Karpas-422 (cell line): ENCODE measurements at regions not wholly inside any gene's neighbourhood (a gene's known extent, or its start where the extent isn't known, plus 50 kb on each side); places are given as distances from the start of the nearest gene placed in this dataset.

Experiments used
- DNase-seq: peaks from one replicate; pipeline ENCODE4 v3.0.0-alpha.2; 2015
- H2AFZ ChIP-seq: fragments of 200-600 bp; sonication (generic); 2 replicates; pipeline ENCODE4 v1.6.1; 2014; ENCODE audit warnings: antibody characterized with exemption, low read length, mixed read lengths
- H3K27ac ChIP-seq: fragments of 200-600 bp; sonication (generic); 2 replicates; pipeline ENCODE4 v1.5.1; 2014; ENCODE audit warnings: mild to moderate bottlenecking, low read length, moderate library complexity
- H3K27me3 ChIP-seq: fragments of 200-600 bp; sonication (generic); 2 replicates; pipeline ENCODE4 v1.6.1; 2014; ENCODE audit warnings: low read length, mixed read lengths
- H3K36me3 ChIP-seq: fragments of 200-600 bp; sonication (generic); 2 replicates; pipeline ENCODE4 v1.6.1; 2014; ENCODE audit warnings: low read length, mixed read lengths; ENCODE audit not compliant: insufficient read depth
- H3K4me1 ChIP-seq: fragments of 200-600 bp; sonication (generic); 2 replicates; pipeline ENCODE4 v1.6.1; 2014; ENCODE audit warnings: mild to moderate bottlenecking, low read length, mixed read lengths
- H3K4me2 ChIP-seq: fragments of 200-600 bp; sonication (generic); 2 replicates; pipeline ENCODE4 v1.6.1; 2014; ENCODE audit warnings: low read length, low read depth, mild to moderate bottlenecking; ENCODE audit not compliant: poor library complexity, severe bottlenecking
- H3K4me3 ChIP-seq: fragments of 200-600 bp; sonication (generic); 2 replicates; pipeline ENCODE4 v1.5.1; 2014; ENCODE audit warnings: mild to moderate bottlenecking, antibody characterized with exemption, low read length, mixed read lengths
- H3K79me2 ChIP-seq: fragments of 200-600 bp; sonication (generic); 2 replicates; pipeline ENCODE4 v1.6.1; 2014; ENCODE audit warnings: mild to moderate bottlenecking, low read length, mixed read lengths
- H3K9ac ChIP-seq: fragments of 200-600 bp; sonication (generic); 2 replicates; pipeline ENCODE4 v1.6.0; 2014; ENCODE audit warnings: low read length
- H3K9me2 ChIP-seq: fragments of 200-600 bp; sonication (generic), shearing (Covaris generic); replicated peaks from 2 replicates; pipeline ENCODE4 v1.6.0; 2014; ENCODE audit warnings: mild to moderate bottlenecking, low read length, moderate library complexity; ENCODE audit not compliant: insufficient read depth
- H3K9me3 ChIP-seq: fragments of 300-700, 200-600 bp; sonication (generic); 2 replicates; pipeline ENCODE4 v1.6.1; 2014; ENCODE audit warnings: low read length, mixed read lengths
- H4K20me1 ChIP-seq: fragments of 200-600 bp; sonication (generic); 2 replicates; pipeline ENCODE4 v1.6.1; 2014; ENCODE audit warnings: mild to moderate bottlenecking, antibody characterized with exemption, low read length, low read depth; ENCODE audit not compliant: insufficient read depth

- Histone ChIP-seq H3K4me2 (no peak overlapping the region), H3K4me1 (no peaks in the 10 kb centered on the region), H3K27ac (no peak overlapping the region), H4K20me1 (no peaks in the 10 kb centered on the region), H3K36me3 (no peaks in the 10 kb centered on the region), H3K27me3 (no peaks in the 10 kb centered on the region), H3K9me2 (no peaks in the 10 kb centered on the region), H2AFZ (no peak overlapping the region), H3K4me3 (no peak overlapping the region), H3K9ac (no peak overlapping the region), H3K9me3 (peaks cover 8% of the 10 kb centered on the region), H3K79me2 (no peaks in the 10 kb centered on the region)
- DNase-seq = no peak
Observed at GRCh38 chr6:91961236-91961635, 1374.4 kb upstream of the MAP3K7 start.

DNA sequence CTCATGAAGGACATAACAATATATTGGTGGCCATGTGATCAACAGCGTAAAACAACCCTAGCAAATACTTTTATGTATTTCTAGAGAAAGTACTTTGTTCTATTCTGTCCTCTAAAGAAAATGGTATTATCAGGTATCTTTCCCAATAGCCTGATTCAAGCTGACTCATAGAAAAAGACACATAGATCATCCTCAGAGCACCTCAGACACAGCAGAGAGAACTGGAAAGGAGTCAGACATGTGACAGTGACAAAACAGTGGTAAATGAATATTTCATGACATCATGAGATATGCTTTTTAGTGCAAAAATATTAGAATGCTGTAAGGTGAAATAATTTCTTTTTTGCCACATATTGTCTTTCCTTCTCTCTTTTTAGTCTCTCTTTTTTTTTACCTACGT, 1355.0 kb upstream of the MAP3K7 start:
- Histone ChIP-seq H2AFZ (no peak overlapping the region), H3K9me3 (peaks cover 44% of the 10 kb centered on the region), H3K4me2 (no peak overlapping the region), H3K9me2 (no peaks in the 10 kb centered on the region), H3K27ac (no peak overlapping the region), H3K27me3 (no peaks in the 10 kb centered on the region), H3K36me3 (no peaks in the 10 kb centered on the region), H3K4me1 (no peaks in the 10 kb centered on the region), H3K4me3 (no peak overlapping the region), H3K9ac (no peak overlapping the region), H3K79me2 (no peaks in the 10 kb centered on the region), H4K20me1 (no peaks in the 10 kb centered on the region)
- no peak for DNase-seq

- Histone ChIP-seq H3K4me3 (no peak overlapping the region), H4K20me1 (no peaks in the 10 kb centered on the region), H3K9ac (no peak overlapping the region), H3K9me2 (no peaks in the 10 kb centered on the region), H3K79me2 (no peaks in the 10 kb centered on the region), H3K27me3 (no peaks in the 10 kb centered on the region), H3K4me1 (no peaks in the 10 kb centered on the region), H3K36me3 (no peaks in the 10 kb centered on the region), H3K4me2 (no peak overlapping the region), H2AFZ (no peak overlapping the region), H3K27ac (no peak overlapping the region), H3K9me3 (peaks cover 48% of the 10 kb centered on the region)
- DNase-seq = no peak
Observed at GRCh38 chr6:91940801-91941200, 1353.9 kb upstream of the MAP3K7 start.

- Histone ChIP-seq H3K4me3 (no peak overlapping the region), H3K9me2 (no peaks in the 10 kb centered on the region), H3K9me3 (peaks cover 19% of the 10 kb centered on the region), H3K4me2 (no peak overlapping the region), H4K20me1 (no peaks in the 10 kb centered on the region), H3K79me2 (no peaks in the 10 kb centered on the region), H3K27ac (no peak overlapping the region), H3K36me3 (no peaks in the 10 kb centered on the region), H2AFZ (no peak overlapping the region), H3K9ac (no peak overlapping the region), H3K27me3 (no peaks in the 10 kb centered on the region), H3K4me1 (no peaks in the 10 kb centered on the region)
- DNase-seq = no peak
Observed at GRCh38 chr6:91926827-91927226, 1340.0 kb upstream of the MAP3K7 start.

GRCh38 chr6:91926361-91926760, 1339.5 kb upstream of the MAP3K7 start:
- DNase-seq = no peak
- Histone ChIP-seq H2AFZ (no peak overlapping the region), H3K9ac (no peak overlapping the region), H3K36me3 (no peaks in the 10 kb centered on the region), H3K9me3 (peaks cover 21% of the 10 kb centered on the region), H3K4me3 (no peak overlapping the region), H3K27me3 (no peaks in the 10 kb centered on the region), H4K20me1 (no peaks in the 10 kb centered on the region), H3K9me2 (no peaks in the 10 kb centered on the region), H3K4me1 (no peaks in the 10 kb centered on the region), H3K27ac (no peak overlapping the region), H3K79me2 (no peaks in the 10 kb centered on the region), H3K4me2 (no peak overlapping the region)

DNA sequence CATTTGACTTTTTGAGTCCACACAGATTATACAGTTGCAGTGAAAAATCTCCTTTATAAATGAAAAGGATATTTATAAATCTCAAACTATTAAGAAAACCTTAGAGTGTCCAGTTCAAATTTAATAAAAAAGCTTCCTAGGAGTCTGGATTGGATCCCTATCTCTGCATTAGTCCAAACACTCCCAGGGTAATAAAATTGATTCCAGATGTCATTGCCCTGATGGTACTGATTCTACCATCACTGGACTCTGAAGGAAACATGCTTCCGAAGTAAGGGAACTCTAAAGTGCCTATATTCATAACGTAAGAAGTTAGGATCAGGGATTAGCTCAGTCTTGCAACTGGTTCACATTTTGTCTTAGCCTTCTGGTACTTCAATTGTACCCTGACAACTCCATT, 1325.1 kb upstream of the MAP3K7 start:
- Histone ChIP-seq H3K9me2 (no peaks in the 10 kb centered on the region), H3K36me3 (no peaks in the 10 kb centered on the region), H4K20me1 (no peaks in the 10 kb centered on the region), H3K79me2 (no peaks in the 10 kb centered on the region), H3K9me3 (peaks cover 24% of the 10 kb centered on the region), H3K4me1 (no peaks in the 10 kb centered on the region), H3K4me3 (no peak overlapping the region), H3K27me3 (no peaks in the 10 kb centered on the region), H3K4me2 (no peak overlapping the region), H3K27ac (no peak overlapping the region), H3K9ac (no peak overlapping the region), H2AFZ (no peak overlapping the region)
- DNase-seq = no peak

GRCh38 chr6:91904586-91905164, 1317.8 kb upstream of the MAP3K7 start:
- Histone ChIP-seq H3K79me2 (no peaks in the 10 kb centered on the region), H3K4me2 (no peak overlapping the region), H3K27me3 (no peaks in the 10 kb centered on the region), H4K20me1 (no peaks in the 10 kb centered on the region), H3K9me3 (peaks cover 28% of the 10 kb centered on the region), H2AFZ (no peak overlapping the region), H3K4me1 (no peaks in the 10 kb centered on the region), H3K4me3 (no peak overlapping the region), H3K9me2 (no peaks in the 10 kb centered on the region), H3K27ac (no peak overlapping the region), H3K36me3 (no peaks in the 10 kb centered on the region), H3K9ac (no peak overlapping the region)
- DNase-seq = no peak

DNA sequence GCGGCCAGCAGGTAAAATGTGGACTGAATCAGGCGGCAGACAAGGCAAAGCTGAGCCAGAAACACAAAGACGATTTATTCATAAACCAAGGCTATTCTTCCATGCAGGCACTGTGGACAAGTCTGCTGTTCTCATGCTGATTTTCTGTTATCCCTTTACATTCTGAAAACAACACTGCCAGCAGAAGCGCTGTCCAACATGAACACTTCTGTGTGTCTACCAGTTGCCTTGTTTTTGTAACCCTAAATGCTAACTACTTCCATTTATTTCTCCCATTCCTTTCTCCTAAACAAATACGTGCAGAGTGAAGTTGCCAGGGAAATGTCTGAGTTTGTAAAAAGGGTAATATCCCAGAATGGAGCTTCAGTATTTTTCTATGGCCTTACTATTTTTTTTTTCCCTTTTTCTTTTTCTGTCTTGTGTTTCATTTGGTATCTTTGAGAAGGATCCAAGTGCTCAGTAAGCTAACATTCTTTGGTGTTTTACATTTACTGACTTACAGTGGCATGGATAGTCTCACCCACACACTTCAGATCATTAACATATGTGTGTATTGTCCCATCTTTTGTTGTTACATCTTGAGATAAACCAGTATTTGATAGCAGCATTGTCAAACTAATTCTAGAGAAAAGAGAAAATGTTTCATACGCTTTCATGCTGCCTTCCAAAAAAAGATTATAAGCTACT, 1308.9 kb upstream of the MAP3K7 start:
- Histone ChIP-seq H3K4me2 (no peak overlapping the region), H3K9ac (no peak overlapping the region), H3K4me1 (no peaks in the 10 kb centered on the region), H3K9me3 (peaks cover 22% of the 10 kb centered on the region; the same call in 1 of the 2 replicates), H3K4me3 (no peak overlapping the region), H3K79me2 (no peaks in the 10 kb centered on the region), H3K27ac (no peak overlapping the region), H2AFZ (no peak overlapping the region), H4K20me1 (no peaks in the 10 kb centered on the region), H3K9me2 (no peaks in the 10 kb centered on the region), H3K36me3 (no peaks in the 10 kb centered on the region), H3K27me3 (no peaks in the 10 kb centered on the region)
- no peak for DNase-seq
